ENCODE measurements at regions not wholly inside any gene's neighbourhood (a gene's known extent, or its start where the extent isn't known, plus 50 kb on each side); places are given as distances from the start of the nearest gene placed in this dataset.
A peak's percentile ranks its signal among the peaks of the same experiment; 100 is the strongest.

GRCh38 chrX:43176686-43177085 is 398.7 kb upstream of the PPP1R2C start:
- no peak for DNase-seq
- Histone ChIP-seq H3K9me3 (no peaks in the 10 kb centered on the region), H3K36me3 (ENCODE audit: low read depth) (no peaks in the 10 kb centered on the region), H3K4me3 (no peak overlapping the region), H3K4me1 (ENCODE audit: low read depth) (no peaks in the 10 kb centered on the region)
- intact Hi-C loops (cut with DNase I, micrococcal nuclease): no loop called here
- no peak for ATAC-seq
- TF ChIP-seq, protein P1, sequence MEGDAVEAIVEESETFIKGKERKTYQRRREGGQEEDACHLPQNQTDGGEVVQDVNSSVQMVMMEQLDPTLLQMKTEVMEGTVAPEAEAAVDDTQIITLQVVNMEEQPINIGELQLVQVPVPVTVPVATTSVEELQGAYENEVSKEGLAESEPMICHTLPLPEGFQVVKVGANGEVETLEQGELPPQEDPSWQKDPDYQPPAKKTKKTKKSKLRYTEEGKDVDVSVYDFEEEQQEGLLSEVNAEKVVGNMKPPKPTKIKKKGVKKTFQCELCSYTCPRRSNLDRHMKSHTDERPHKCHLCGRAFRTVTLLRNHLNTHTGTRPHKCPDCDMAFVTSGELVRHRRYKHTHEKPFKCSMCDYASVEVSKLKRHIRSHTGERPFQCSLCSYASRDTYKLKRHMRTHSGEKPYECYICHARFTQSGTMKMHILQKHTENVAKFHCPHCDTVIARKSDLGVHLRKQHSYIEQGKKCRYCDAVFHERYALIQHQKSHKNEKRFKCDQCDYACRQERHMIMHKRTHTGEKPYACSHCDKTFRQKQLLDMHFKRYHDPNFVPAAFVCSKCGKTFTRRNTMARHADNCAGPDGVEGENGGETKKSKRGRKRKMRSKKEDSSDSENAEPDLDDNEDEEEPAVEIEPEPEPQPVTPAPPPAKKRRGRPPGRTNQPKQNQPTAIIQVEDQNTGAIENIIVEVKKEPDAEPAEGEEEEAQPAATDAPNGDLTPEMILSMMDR (IDR thresholded peaks at IDR 0.05): no peak

DNA sequence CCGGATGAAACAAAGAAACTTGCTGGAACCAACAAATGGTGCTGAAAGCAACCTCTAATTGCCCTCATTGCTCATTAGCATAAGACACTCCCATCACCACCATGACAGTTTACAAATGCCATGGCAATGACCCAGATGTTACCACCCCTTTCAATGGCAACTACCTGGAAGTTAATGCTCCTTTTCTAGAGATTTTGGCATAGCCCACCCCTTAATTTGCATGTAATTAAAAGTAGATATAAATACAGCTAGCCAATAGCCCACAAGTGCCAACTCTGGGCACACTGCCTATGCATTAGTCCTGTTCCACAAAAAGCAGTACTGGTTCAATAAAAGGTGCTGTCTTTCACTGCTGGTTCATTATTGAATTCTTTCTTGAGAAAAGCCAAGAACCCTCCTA is 410.3 kb upstream of the PPP1R2C start:
- intact Hi-C loops (cut with DNase I, micrococcal nuclease): no loop called here
- no peak for DNase-seq
- Histone ChIP-seq H3K4me3 (no peak overlapping the region), H3K36me3 (ENCODE audit: low read depth) (no peaks in the 10 kb centered on the region), H3K9me3 (no peaks in the 10 kb centered on the region), H3K4me1 (ENCODE audit: low read depth) (no peaks in the 10 kb centered on the region)
- no peak for ATAC-seq
- TF ChIP-seq, protein P1 (IDR thresholded peaks at IDR 0.05): no peak

DNA sequence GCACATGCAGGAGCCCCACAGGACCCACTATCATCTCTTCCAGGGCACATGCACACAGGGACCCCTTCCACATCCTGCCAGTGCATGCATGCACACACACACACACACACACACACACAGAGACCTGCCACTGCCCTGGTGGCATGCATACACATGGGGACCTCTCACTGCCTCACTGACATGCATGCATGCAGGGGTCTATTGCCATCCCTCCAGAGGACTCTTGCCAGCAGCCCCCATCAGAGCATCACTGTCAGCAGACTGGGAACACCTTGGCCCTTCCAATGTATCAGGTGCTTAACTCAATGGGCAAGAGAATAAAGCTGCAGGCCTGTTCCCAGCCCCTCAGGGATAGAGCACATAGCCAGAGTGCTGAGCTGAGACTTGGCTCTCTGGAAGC is 433.6 kb upstream of the PPP1R2C start:
- no peaks in the 10 kb centered on the region for H3K36me3 ChIP-seq (ENCODE audit: low read depth)
- H3K9me3 ChIP-seq: no peaks in the 10 kb centered on the region
- intact Hi-C loops (cut with DNase I, micrococcal nuclease): no loop called here
- no peak for ATAC-seq
- H3K4me1 ChIP-seq (ENCODE audit: low read depth): no peaks in the 10 kb centered on the region
- TF ChIP-seq, protein P1 (IDR thresholded peaks at IDR 0.05): no peak
- H3K4me3 ChIP-seq: no peak overlapping the region
- no peak for DNase-seq

- TF ChIP-seq, protein P1 (IDR thresholded peaks at IDR 0.05): no peak
- Histone ChIP-seq H3K4me3 (no peak overlapping the region), H3K9me3 (no peaks in the 10 kb centered on the region), H3K36me3 (ENCODE audit: low read depth) (no peaks in the 10 kb centered on the region), H3K4me1 (ENCODE audit: low read depth) (no peaks in the 10 kb centered on the region)
- DNase-seq (no peak), ATAC-seq (peak; percentile 58)
- intact Hi-C loops (cut with DNase I, micrococcal nuclease): no loop called here
Observed at GRCh38 chrX:43218198-43218597, 437.9 kb upstream of the MAOA start.

DNA sequence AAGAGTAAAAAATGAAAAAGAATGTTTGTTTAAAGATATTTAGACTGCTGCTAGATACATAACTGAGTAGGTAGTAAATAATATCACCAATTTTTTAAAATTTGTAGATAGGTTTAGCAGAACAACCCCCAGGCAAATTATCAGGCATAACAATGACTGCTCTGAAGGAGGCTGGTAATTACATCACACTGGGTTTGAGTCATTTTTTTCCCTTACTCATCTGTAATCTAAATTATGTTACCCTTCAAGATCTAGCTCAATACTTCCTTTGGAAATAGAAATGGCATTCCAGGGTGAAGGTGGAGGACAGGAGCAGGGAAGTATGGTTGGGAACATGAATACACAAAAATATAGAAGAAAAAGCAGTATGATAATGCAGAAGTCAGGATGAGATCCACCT is 431.6 kb upstream of the MAOA start:
- Histone ChIP-seq H3K36me3 (ENCODE audit: low read depth) (no peaks in the 10 kb centered on the region), H3K4me3 (no peak overlapping the region), H3K4me1 (ENCODE audit: low read depth) (no peaks in the 10 kb centered on the region), H3K9me3 (no peaks in the 10 kb centered on the region)
- intact Hi-C loops (cut with DNase I, micrococcal nuclease): no loop called here
- ATAC-seq (no peak), DNase-seq (no peak)
- TF ChIP-seq, protein P1 (IDR thresholded peaks at IDR 0.05): no peak

- TF ChIP-seq, protein P1 (IDR thresholded peaks at IDR 0.05): no peak
- intact Hi-C loops (cut with DNase I, micrococcal nuclease): no loop called here
- DNase-seq (no peak), ATAC-seq (peak; percentile 90)
- Histone ChIP-seq H3K4me3 (no peak overlapping the region), H3K36me3 (ENCODE audit: low read depth) (no peaks in the 10 kb centered on the region), H3K4me1 (ENCODE audit: low read depth) (no peaks in the 10 kb centered on the region), H3K9me3 (no peaks in the 10 kb centered on the region)
Observed at GRCh38 chrX:43225626-43226328, 430.3 kb upstream of the MAOA start.

Measured in mucosa of descending colon (tissue), 3 donors.